ENCODE measurements at regions not wholly inside any gene's neighbourhood (a gene's known extent, or its start where the extent isn't known, plus 50 kb on each side); places are given as distances from the start of the nearest gene placed in this dataset.

DNA sequence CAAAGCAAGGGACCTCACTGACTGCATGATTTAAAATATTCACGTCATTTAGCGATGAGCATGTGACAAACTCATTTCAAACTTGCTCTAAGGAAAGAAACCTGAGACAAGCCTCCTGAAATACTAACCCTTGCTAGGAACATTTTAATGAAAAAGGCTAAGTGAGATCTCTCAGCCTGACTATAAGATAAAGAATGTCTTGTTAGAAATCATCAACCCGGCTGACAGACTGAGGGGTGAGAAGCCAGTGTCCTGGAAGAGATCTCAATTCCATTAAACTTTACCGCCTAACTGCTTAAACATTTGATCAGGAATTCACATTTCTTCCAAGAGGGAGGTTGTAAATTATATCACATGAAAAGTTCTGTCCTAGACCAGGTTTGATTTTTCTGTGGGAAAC is 274.8 kb upstream of the EXOC2 start:
- TF ChIP-seq, protein P1, sequence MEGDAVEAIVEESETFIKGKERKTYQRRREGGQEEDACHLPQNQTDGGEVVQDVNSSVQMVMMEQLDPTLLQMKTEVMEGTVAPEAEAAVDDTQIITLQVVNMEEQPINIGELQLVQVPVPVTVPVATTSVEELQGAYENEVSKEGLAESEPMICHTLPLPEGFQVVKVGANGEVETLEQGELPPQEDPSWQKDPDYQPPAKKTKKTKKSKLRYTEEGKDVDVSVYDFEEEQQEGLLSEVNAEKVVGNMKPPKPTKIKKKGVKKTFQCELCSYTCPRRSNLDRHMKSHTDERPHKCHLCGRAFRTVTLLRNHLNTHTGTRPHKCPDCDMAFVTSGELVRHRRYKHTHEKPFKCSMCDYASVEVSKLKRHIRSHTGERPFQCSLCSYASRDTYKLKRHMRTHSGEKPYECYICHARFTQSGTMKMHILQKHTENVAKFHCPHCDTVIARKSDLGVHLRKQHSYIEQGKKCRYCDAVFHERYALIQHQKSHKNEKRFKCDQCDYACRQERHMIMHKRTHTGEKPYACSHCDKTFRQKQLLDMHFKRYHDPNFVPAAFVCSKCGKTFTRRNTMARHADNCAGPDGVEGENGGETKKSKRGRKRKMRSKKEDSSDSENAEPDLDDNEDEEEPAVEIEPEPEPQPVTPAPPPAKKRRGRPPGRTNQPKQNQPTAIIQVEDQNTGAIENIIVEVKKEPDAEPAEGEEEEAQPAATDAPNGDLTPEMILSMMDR (IDR thresholded peaks at IDR 0.05; ENCODE audit: extremely low read depth, low read depth, low read length): no peak
- no peak overlapping the region for H3K27ac ChIP-seq (ENCODE audit: low read depth, low read length)
- no peak overlapping the region for H2AFZ ChIP-seq (ENCODE audit: low read length)
- H3K9me3 ChIP-seq (ENCODE audit: low read depth, low read length): no peaks in the 10 kb centered on the region
- no peaks in the 10 kb centered on the region for H4K20me1 ChIP-seq (ENCODE audit: insufficient read depth, low read length)
- no peaks in the 10 kb centered on the region for H3K36me3 ChIP-seq (ENCODE audit: insufficient read depth, low read length)
- no peaks in the 10 kb centered on the region for H3K79me2 ChIP-seq (ENCODE audit: insufficient read depth, low read length)
- no peak for DNase-seq (ENCODE audit: insufficient read length, low spot score, missing footprints)
- no peaks in the 10 kb centered on the region for H3K27me3 ChIP-seq (ENCODE audit: insufficient read depth, low read length)
- no peaks in the 10 kb centered on the region for H3K4me1 ChIP-seq (ENCODE audit: insufficient read depth, low read length)
- no peak overlapping the region for H3K4me2 ChIP-seq (ENCODE audit: insufficient read depth, low read length)
- no peak overlapping the region for H3K4me3 ChIP-seq (ENCODE audit: insufficient read depth, low read length)

DNA sequence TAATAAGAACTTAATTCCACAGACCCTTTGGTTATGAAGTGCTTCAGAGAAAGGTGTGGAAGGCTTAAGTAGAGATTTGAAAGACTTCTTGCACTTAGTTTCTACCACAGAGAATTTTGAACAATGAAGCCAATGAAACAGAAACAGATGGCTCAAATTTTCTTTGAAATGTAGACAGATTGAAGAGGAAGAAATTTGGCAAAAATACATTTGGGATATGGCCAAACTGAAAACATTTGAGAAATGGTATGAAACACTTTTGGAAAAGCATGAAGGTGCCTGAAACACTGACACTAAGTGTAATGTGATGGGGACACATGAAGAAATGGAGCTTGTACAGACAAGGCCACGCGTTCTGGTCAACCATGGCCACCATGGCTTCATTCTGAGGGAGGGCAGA is 272.4 kb upstream of the EXOC2 start:
- Histone ChIP-seq H2AFZ (ENCODE audit: low read length) (no peak overlapping the region), H3K4me1 (ENCODE audit: insufficient read depth, low read length) (no peaks in the 10 kb centered on the region), H3K9me3 (ENCODE audit: low read depth, low read length) (no peaks in the 10 kb centered on the region), H4K20me1 (ENCODE audit: insufficient read depth, low read length) (no peaks in the 10 kb centered on the region), H3K79me2 (ENCODE audit: insufficient read depth, low read length) (no peaks in the 10 kb centered on the region), H3K4me2 (ENCODE audit: insufficient read depth, low read length) (no peak overlapping the region), H3K27me3 (ENCODE audit: insufficient read depth, low read length) (no peaks in the 10 kb centered on the region), H3K27ac (ENCODE audit: low read depth, low read length) (no peak overlapping the region), H3K4me3 (ENCODE audit: insufficient read depth, low read length) (no peak overlapping the region), H3K36me3 (ENCODE audit: insufficient read depth, low read length) (no peaks in the 10 kb centered on the region)
- TF ChIP-seq, protein P1 (IDR thresholded peaks at IDR 0.05; ENCODE audit: extremely low read depth, low read depth, low read length): no peak
- DNase-seq (ENCODE audit: insufficient read length, low spot score, missing footprints): no peak

DNA sequence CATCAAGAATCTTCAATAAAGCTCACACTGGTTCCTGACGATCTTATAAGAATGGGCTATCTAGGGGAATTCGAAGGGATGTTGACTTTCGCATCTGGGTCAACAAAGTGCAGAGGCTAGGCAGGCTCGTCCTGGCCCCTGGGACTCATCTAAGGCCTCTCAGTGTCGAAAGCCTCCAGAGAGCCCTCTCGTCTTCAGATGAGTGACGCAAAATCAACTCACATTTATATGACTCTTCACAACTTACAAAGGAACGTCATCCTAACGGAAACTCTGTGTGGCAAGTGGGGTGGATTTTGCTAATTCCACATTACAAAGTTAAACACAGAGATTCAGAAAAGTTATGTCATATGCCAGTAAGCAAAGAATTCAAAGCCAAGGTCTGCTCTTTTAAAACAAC is 270.5 kb upstream of the EXOC2 start:
- Histone ChIP-seq H3K4me1 (ENCODE audit: insufficient read depth, low read length) (no peaks in the 10 kb centered on the region), H2AFZ (ENCODE audit: low read length) (no peak overlapping the region), H3K9me3 (ENCODE audit: low read depth, low read length) (no peaks in the 10 kb centered on the region), H3K27me3 (ENCODE audit: insufficient read depth, low read length) (no peaks in the 10 kb centered on the region), H4K20me1 (ENCODE audit: insufficient read depth, low read length) (no peaks in the 10 kb centered on the region), H3K4me3 (ENCODE audit: insufficient read depth, low read length) (no peak overlapping the region), H3K79me2 (ENCODE audit: insufficient read depth, low read length) (no peaks in the 10 kb centered on the region), H3K27ac (ENCODE audit: low read depth, low read length) (no peak overlapping the region), H3K36me3 (ENCODE audit: insufficient read depth, low read length) (no peaks in the 10 kb centered on the region), H3K4me2 (ENCODE audit: insufficient read depth, low read length) (no peak overlapping the region)
- no peak for DNase-seq (ENCODE audit: insufficient read length, low spot score, missing footprints)
- TF ChIP-seq, protein P1 (IDR thresholded peaks at IDR 0.05; ENCODE audit: extremely low read depth, low read depth, low read length): no peak

DNA sequence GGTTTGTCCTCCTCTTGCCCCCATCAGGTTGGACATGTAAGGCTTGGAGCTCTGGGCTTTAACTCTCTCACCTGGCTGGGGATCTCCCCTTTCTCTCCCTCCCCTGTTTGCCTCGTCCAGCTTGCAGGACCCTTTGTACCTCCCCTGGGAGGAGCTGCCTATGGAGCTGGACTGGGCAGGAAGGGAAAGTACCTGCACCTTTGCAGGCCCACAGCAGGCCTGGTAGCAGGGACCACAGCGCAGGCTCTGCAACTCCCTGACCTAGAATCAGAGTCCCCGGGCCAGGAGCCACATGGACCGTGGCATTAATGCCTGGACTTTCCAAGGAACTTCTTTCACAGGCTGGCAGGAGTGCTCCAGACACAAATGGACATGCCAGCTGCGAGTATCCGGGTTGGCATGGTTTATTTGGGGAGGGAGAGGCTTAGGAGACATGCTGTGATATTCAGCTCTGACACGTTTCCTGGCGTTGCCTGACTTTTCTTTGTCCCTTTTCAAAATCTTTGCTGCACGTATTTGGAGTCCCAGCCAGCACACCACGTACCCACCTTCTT is 268.5 kb upstream of the EXOC2 start:
- Histone ChIP-seq H3K27me3 (ENCODE audit: insufficient read depth, low read length) (no peaks in the 10 kb centered on the region), H3K9me3 (ENCODE audit: low read depth, low read length) (no peaks in the 10 kb centered on the region), H4K20me1 (ENCODE audit: insufficient read depth, low read length) (no peaks in the 10 kb centered on the region), H3K36me3 (ENCODE audit: insufficient read depth, low read length) (no peaks in the 10 kb centered on the region), H3K4me2 (ENCODE audit: insufficient read depth, low read length) (no peak overlapping the region), H3K79me2 (ENCODE audit: insufficient read depth, low read length) (no peaks in the 10 kb centered on the region), H3K4me3 (ENCODE audit: insufficient read depth, low read length) (no peak overlapping the region), H3K27ac (ENCODE audit: low read depth, low read length) (no peak overlapping the region), H3K4me1 (ENCODE audit: insufficient read depth, low read length) (no peaks in the 10 kb centered on the region), H2AFZ (ENCODE audit: low read length) (no peak overlapping the region)
- DNase-seq (ENCODE audit: insufficient read length, low spot score, missing footprints): no peak
- TF ChIP-seq, protein P1 (IDR thresholded peaks at IDR 0.05; ENCODE audit: extremely low read depth, low read depth, low read length): no peak

All from osteoblast (primary cell).